Fibroblast of peridontal ligament (primary cell): ENCODE measurements at regions not wholly inside any gene's neighbourhood (a gene's known extent, or its start where the extent isn't known, plus 50 kb on each side); places are given as distances from the start of the nearest gene placed in this dataset.

Experiments used
- DNase-seq: peaks from one replicate; pipeline ENCODE4 v3.0.0-alpha.2; 2010; ENCODE audit errors: extremely low read depth

GRCh38 chr16:80300876-80301275, 239.9 kb upstream of the DYNLRB2 start:
- peak; percentile 48 for DNase-seq

DNA sequence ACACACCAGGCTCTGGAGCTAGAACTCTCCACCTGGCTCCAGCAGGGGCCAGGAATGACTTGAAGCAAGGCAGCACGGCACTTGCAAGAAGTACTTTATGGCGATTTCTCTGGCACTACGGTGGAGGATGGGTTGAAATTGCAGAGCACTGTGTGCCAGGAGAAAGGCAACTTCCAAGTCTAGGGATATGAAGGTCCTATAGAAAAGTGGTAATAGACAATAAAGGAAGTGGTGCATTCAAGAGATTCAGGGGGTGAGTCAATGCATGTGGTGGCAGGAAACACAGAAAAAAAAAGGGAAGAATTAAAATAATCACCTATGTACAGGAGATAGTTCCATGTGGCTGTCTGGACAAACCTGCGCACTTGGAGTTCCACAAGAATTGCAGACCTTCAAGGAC, 240.3 kb upstream of the DYNLRB2 start:
- no peak for DNase-seq

DNA sequence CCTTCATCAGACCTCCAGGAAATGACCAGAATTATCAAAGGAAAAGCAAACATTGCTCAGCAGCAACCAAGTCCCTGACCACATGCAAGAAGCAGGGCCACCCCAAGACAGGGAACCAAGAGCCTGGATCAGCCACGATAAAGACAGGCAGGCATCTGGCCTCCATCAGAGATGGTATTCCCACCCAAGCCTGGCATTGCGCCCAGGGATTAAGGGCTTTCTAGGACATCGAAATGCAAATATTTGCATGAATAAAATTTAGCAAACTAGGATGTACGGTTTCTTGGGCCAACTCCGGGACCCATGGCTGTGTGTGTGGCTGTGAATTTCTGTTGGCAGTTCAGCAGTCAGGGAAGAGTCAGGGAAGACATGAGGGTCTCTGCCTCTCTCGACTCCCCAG, 241.4 kb upstream of the DYNLRB2 start:
- DNase-seq, result peak; percentile 16

DNA sequence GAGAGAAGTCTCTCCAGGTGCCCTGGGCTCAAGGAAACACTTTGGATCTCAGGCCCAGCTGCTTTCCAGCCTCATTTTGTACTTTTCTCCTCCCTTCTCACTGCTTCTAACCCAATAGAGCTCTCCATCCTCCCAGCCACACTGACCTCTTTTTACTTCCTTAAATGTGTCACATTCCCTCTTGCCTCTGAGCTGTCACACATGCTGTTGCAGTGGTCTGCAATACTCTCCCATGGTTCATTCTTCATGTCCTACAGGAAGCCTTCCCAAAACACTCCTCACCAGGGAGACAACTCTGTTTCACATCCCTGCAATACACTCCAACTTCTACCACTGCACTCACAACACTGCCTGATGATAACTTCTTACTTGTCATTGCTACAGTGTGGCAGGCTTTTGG, 242.1 kb upstream of the DYNLRB2 start:
- no peak for DNase-seq

DNA sequence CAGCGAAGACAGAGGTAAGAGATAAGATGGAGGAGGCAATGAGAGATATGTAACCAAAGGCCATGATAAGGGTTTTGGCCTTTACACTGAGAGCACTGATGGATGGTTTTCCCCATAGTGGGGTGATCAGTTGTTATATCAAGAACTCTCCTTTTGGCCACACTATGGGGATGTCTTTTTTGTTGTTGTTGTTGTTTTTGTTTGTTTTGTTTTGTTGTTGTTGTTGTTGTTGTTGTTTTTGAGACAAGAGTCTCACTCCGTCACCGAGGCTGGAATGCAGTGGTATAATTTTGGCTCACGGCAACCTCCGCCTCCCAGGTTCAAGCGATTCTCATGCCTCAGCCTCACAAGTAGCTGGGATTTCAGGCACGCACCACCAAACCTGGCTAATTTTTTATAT, 244.8 kb upstream of the DYNLRB2 start:
- no peak for DNase-seq

GRCh38 chr16:80294172-80294571, 246.6 kb upstream of the DYNLRB2 start:
- DNase-seq, result no peak

GRCh38 chr16:80288616-80289015, 252.2 kb upstream of the DYNLRB2 start:
- no peak for DNase-seq

GRCh38 chr16:80287674-80288073, 253.1 kb upstream of the DYNLRB2 start:
- no peak for DNase-seq

GRCh38 chr16:80285104-80285503, 255.7 kb upstream of the DYNLRB2 start:
- peak; percentile 60 for DNase-seq

GRCh38 chr16:80283466-80284392, 257.1 kb upstream of the DYNLRB2 start:
- peak; percentile 72 for DNase-seq

DNA sequence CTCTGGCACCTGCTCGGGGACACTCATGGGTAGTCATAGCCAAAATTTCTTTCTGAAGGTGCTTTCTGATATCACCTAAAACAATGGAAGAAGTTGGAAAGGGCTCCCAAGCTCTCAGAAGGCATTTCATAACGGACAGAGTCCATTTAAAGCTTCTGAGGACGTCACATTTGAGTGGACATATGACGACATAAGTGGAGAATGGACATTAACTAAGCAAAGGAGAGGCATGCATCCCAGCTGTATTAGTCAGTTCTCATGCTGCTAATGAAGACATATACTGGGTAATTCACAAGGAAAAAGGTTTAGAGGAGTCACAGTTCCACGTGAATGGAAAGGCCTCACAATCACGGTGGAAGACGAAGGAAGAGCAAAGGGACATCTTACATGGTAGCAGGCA, 260.2 kb upstream of the DYNLRB2 start:
- no peak for DNase-seq

- no peak for DNase-seq
Measured at GRCh38 chr16:80279656-80280055, 261.1 kb upstream of the DYNLRB2 start.

DNA sequence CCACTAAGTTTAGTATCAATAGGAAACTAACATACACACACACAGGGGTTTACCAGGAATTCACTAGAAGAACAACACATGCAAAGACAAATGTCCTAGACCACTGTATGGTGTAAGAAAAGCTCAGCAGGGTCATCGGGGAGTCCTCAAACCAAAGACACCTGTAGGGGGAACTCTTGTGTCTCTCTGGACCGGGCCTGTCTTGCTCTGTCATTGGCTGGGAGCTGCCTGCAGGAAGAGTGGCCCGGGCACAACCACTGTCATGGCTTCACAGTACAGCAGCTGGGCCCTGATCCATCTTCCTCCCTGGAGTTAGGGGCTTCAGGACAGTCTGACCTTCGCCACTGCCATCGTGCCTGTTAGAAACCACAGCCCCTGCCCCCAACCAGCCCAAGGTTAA, 263.6 kb upstream of the DYNLRB2 start:
- no peak for DNase-seq

GRCh38 chr16:80274576-80275191, 266.1 kb upstream of the DYNLRB2 start:
- DNase-seq, result peak; percentile 53

GRCh38 chr16:80273635-80274538, 266.9 kb upstream of the DYNLRB2 start:
- peak; percentile 78 for DNase-seq

DNA sequence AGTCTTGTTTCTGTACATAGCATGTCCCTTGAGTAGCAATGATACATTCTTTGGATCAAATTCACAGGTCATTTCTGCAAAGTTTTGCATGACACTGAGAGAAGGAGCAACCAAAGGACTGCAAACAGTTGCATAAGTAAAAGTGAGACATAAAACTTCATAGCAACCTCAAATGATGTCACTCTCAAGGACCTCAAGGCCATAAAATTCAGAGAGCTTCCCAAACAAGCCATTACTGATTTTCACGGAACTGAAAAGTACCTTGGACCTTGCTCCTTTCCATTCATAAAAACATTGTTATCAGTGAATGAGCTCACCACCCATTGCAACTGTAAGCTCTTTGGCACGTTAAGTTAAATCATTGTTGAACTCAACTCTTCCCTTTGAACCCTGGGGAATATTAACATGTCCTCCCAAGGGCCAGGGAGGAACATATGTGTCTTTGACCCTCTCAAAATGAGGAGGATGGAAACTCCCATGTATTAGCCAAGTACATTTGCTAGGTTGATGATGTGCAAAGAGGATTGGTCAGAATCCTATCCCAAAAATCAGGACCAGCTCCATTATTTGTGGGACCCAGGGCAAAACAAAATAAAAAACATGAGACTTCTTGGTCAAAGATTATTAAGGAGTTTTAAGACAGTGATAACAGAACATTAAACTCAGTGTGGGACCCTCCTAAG, 275.0 kb upstream of the DYNLRB2 start:
- DNase-seq, result no peak

- DNase-seq, result no peak
Measured at GRCh38 chr16:80263848-80264694, 276.7 kb upstream of the DYNLRB2 start.

DNA sequence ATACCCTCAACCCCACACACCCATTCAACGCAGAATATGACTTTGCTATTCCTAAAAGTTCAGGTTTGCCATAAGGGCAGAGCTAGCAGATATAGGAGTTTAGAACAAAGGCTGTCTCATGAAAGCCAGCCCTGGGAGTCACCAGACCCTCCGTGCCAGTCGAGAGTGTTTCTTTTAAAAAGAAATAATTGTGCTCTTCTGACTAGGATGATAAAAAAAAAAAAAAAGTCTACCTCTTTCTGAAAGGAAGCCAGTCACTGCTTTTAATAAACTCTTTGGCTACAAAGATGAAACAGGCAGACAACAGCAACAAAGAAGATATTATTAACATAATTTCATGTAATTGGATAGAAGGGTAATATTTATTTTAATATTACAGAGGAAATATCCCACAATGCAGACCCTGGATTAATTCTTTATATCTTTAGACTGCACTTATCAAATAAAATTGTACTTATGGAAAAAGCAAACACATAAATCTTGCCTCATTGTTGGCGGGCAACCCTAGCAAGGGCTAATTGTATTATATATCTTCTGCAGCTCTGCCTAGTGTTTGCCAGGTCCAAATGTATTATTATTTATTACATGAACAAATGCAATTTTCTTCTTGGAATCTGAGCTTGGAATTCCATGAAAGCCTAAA, 277.5 kb upstream of the DYNLRB2 start:
- no peak for DNase-seq

DNA sequence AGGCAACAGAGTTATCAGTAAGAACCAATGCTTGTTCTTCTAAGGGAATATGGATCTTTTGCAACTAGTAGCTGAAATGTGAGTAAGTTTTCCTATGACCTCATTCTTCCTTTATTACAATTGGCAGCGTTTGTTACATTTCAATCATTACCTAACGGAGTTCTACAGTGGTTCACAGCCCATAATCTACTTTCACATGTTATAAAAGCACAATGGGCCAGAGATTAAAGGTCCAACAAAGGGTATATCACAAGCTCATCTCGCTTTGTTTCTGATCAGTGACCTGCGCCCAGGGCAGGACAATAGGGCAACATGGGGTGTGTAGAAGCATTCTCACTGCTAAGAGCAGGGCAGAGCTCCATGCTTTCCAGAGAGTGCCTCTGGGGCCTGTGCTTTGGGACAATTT, 279.9 kb upstream of the DYNLRB2 start:
- peak; percentile 23 for DNase-seq

- no peak for DNase-seq
Measured at GRCh38 chr16:80259290-80259805, 281.4 kb upstream of the DYNLRB2 start.
